Aorta (tissue), 5 donors: ENCODE measurements at regions not wholly inside any gene's neighbourhood (a gene's known extent, or its start where the extent isn't known, plus 50 kb on each side); places are given as distances from the start of the nearest gene placed in this dataset.
"Not testable (repeated sequence)": the region's sequence is repeated elsewhere in the genome, so short reads cannot be mapped to it uniquely, and the experiment has no call there.

ENCODE experiments used
- ATAC-seq: fragments of 200-7000 bp; cut with Tn5 transposase; one replicate; pipeline ENCODE4 v1.9.1; 2022; ENCODE audit warnings: moderate library complexity; ENCODE audit not compliant: low FRiP score
- DNase-seq, 2 donors: peaks; one replicate each; pipeline ENCODE4 v3.0.0-alpha.2; 2020
- H3K27ac ChIP-seq, 2 donors: one replicate each; pipeline ENCODE4 v1.5.1; 2013; ENCODE audit warnings: low read length in 2 of 2, mild to moderate bottlenecking in 2 of 2, moderate library complexity in 2 of 2, control low read depth in 1 of 2, inconsistent platforms in 1 of 2, low read depth in 1 of 2
- H3K27me3 ChIP-seq, 2 donors: one replicate each; pipeline ENCODE4 v1.6.1; 2013; ENCODE audit warnings: control low read depth in 1 of 2, low read length in 1 of 2, mild to moderate bottlenecking in 1 of 2, moderate library complexity in 1 of 2; ENCODE audit not compliant: insufficient read depth in 2 of 2, control insufficient read depth in 1 of 2
- H3K36me3 ChIP-seq, 2 donors: one replicate each; pipeline ENCODE4 v1.6.1; 2013; ENCODE audit warnings: control low read depth in 1 of 2, low read length in 1 of 2, mild to moderate bottlenecking in 1 of 2; ENCODE audit not compliant: insufficient read depth in 2 of 2, control insufficient read depth in 1 of 2
- H3K4me1 ChIP-seq, 2 donors: one replicate each; pipeline ENCODE4 v1.6.1; 2013; ENCODE audit warnings: low read length in 2 of 2, control low read depth in 1 of 2, mild to moderate bottlenecking in 1 of 2, moderate library complexity in 1 of 2; ENCODE audit not compliant: insufficient read depth in 2 of 2, control insufficient read depth in 1 of 2
- H3K4me3 ChIP-seq, 2 donors: one replicate each; pipeline ENCODE4 v1.5.1; 2013; ENCODE audit warnings: low read length in 2 of 2, control low read depth in 1 of 2, mild to moderate bottlenecking in 1 of 2
- H3K9me3 ChIP-seq: one replicate; pipeline ENCODE4 v1.6.1; 2013; ENCODE audit warnings: mild to moderate bottlenecking, low read length; ENCODE audit not compliant: control insufficient read depth
- WGBS, 2 donors: extraction: QIAGEN DNeasy Blood & Tissue Kit; methylation state at CpG; one replicate each; pipeline ENCODE4 v1.1.7; 2013; 5-methylcytosine and 5-hydroxymethylcytosine counted together
- intact Hi-C, 2 donors: fragments of 100-400 bp; cut with DNase I; formaldehyde crosslinking; loops; one replicate each; pipeline versions ENCODE4 v1.14.2 to v1.15.0; 2022
- donor health status: healthy with polysubstance abuse.
- donor health status: Bipolar disorder and iron deficiency.
- donor health status: DM: no; HTN: no; CAD: no.
- donor health status: DM: no; HTN: no; CAD: no.
- donor health status: DM: yes; HTN: yes; CAD: no.

DNA sequence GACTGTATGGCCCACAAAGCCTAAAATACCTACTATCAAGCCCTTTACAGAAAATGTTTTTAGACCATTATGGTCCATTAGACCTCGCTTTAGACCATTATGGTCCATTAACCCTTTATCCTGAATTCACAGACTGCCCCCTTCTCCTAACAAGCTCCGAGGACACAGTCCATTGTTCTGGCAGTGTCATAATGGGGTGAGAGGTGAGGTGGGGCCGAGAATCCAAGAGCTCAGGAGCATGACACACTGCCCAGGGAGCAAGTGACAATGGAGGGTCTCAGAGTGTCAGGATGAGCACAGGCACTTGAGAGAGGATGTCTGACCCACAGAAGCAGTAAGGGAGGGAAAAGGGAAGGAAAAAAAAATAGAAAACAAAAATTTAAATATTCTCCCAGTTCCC lies 212.4 kb upstream of the NT5E start:
- H3K9me3 ChIP-seq = peaks cover 1% of the 10 kb centered on the region
- 82 to 96% methylated on average over 3 of the region's 3 CpGs for WGBS, 2 donors
- no peaks in the 10 kb centered on the region for H3K36me3 ChIP-seq
- intact Hi-C loops = no loop called here
- DNase-seq (no peak), ATAC-seq (no peak)
- no peak overlapping the region for H3K27ac ChIP-seq
- no peaks in the 10 kb centered on the region for H3K27me3 ChIP-seq
- no peak overlapping the region for H3K4me3 ChIP-seq
- H3K4me1 ChIP-seq = peaks cover 0 to 4% of the 10 kb centered on the region in 2 donors

DNA sequence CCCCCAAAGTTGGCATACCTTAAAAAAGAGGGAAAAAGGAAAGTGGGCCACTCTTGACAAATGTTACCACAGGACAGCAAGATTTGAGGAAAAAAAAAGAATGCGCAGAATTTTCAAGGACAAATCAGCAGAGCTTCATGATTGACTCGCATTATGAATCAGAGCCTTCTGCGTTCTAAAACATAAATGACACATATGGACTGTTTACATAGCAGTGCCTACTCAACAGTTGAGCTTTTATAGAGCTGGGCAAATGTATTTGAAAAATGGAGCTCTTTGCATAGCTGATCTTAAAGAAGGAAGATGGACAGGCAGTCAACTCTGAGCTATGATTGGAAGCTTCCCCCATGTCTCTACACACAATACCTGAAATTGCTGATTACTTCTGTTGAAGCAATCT lies 213.2 kb upstream of the NT5E start:
- peaks cover 0 to 4% of the 10 kb centered on the region in 2 donors for H3K4me1 ChIP-seq
- WGBS, 2 donors = 68 to 69% methylated on average over 3 of the region's 3 CpGs
- no peaks in the 10 kb centered on the region for H3K36me3 ChIP-seq
- no peak overlapping the region for H3K4me3 ChIP-seq
- no peak overlapping the region for H3K27ac ChIP-seq
- DNase-seq (no peak), ATAC-seq (no peak)
- intact Hi-C loops = no loop called here
- H3K9me3 ChIP-seq = peaks cover 2% of the 10 kb centered on the region
- no peaks in the 10 kb centered on the region for H3K27me3 ChIP-seq

DNA sequence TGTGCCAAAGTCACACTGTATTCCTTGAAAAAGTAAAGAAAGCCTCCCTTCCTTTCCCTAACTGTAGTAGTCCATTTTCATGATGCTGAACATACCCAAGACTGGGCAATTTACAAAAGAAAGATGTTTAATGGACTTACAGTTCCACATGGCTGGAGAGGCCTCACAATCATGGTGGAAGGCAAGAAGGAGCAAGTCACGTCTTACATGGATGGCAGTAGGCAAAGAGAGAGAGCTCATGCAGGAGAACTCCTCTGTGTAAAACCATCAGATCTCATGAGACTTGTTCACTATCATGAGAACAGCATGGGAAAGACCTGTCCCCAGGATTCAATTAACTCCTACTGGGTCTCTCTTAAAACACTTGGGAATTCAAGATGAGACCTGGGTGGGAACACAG lies 222.5 kb upstream of the NT5E start:
- H3K27ac ChIP-seq, H3K9me3 ChIP-seq, intact Hi-C loops, H3K4me1 ChIP-seq, H3K36me3 ChIP-seq, DNase-seq, H3K4me3 ChIP-seq, ATAC-seq, H3K27me3 ChIP-seq: not testable (repeated sequence)
- WGBS, 2 donors = 83 to 86% methylated on average over 1 of the region's 1 CpG

DNA sequence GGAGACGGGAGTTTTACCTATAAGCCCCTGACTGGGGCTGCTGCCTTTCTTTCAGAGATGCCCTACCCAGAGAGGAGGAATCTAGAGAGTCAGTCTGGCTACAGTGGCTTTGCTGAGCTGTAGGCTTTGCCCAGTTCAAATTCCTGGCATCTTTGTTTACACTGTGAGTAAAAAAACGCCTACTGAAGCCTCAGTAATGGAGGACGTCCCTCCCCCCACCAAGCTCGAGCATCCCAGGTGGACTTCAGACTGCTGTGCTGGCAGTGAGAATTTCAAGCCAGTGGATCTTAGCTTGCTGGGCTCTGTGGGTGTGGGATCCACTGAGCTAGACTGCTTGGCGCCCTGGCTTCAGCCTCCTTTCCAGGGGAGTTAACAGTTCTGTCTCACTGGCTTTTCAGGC lies 237.1 kb upstream of the NT5E start:
- H3K27ac ChIP-seq, DNase-seq, intact Hi-C loops, H3K27me3 ChIP-seq, H3K4me1 ChIP-seq, H3K36me3 ChIP-seq, ATAC-seq, H3K9me3 ChIP-seq, H3K4me3 ChIP-seq: not testable (repeated sequence)
- 39 to 40% methylated on average over 4 to 5 of the region's 5 CpGs for WGBS, 2 donors

DNA sequence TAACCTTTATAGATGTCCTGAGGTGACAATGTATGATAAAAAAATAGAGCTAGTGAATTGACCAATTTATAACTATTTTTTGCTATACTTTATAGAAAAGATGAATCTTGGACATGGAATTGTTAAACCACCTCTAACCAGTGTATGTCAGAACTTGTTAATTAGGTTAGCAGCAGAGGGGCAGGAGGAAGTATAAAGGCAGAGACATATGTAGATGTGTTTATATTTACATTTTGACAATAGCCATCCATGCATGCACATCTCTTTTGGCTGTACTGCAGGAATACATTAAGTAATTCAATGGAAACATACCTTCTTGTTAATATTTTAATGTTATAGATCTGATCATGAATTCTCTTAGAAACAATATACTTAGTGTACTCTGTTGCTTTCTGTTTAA lies 254.6 kb upstream of the NT5E start:
- Histone ChIP-seq H3K36me3 (no peaks in the 10 kb centered on the region), H3K4me3 (no peak overlapping the region), H3K27me3 (no peaks in the 10 kb centered on the region), H3K4me1 (no peaks in the 10 kb centered on the region), H3K9me3 (peaks cover 4% of the 10 kb centered on the region), H3K27ac (no peak overlapping the region)
- intact Hi-C loops = no loop called here
- no peak for ATAC-seq
- DNase-seq = no peak

DNA sequence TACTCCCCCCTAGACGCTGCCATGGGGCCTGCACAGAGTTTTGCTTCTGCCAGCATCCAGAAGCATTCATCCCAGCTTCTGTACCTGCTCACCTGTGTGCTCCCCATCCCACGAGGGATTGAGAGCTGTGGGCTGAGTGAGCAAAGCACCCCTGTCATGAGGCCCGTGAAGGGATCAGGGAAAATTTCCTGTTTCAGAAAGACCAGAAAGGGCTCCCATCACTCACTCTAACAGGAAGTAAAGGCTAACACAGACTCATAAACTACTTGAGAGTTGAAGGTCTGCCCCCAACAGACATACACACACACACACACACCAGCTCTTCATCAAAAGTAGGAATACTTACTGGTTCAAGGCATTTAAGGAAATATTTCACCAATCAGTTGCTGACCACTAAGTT lies 256.5 kb upstream of the NT5E start:
- no peak overlapping the region for H3K27ac ChIP-seq
- H3K9me3 ChIP-seq = peaks cover 4% of the 10 kb centered on the region
- H3K4me1 ChIP-seq = no peaks in the 10 kb centered on the region
- H3K27me3 ChIP-seq = no peaks in the 10 kb centered on the region
- DNase-seq = no peak
- intact Hi-C loops = no loop called here
- no peak for ATAC-seq
- WGBS, 2 donors = 66 to 69% methylated on average over 3 of the region's 3 CpGs
- no peak overlapping the region for H3K4me3 ChIP-seq
- no peaks in the 10 kb centered on the region for H3K36me3 ChIP-seq

DNA sequence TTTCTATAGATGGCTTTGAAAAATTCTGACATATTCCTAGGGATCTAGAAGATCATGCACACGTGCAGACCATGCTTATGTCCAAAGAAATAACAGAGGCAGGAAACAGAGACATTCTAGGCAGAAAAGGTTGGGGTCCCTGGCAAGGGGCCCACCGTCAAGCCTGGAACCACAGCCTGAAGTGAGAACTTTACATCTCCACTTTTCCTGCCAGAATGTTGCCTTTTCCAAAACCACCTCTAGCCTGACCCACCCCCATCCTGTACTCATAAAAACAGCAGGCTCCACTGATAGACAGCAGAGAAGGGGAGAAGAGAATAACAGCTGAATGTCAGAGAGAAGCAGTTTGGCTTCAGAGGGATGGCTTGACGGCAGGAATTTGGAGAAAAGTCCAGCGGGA lies 257.3 kb upstream of the NT5E start:
- no peaks in the 10 kb centered on the region for H3K36me3 ChIP-seq
- ATAC-seq (no peak), DNase-seq (no peak)
- intact Hi-C loops = no loop called here
- peaks cover 4% of the 10 kb centered on the region for H3K9me3 ChIP-seq
- no peaks in the 10 kb centered on the region for H3K4me1 ChIP-seq
- H3K27me3 ChIP-seq = no peaks in the 10 kb centered on the region
- H3K4me3 ChIP-seq = no peak overlapping the region
- no peak overlapping the region for H3K27ac ChIP-seq
- WGBS, 2 donors = 77 to 88% methylated on average over 4 of the region's 4 CpGs

DNA sequence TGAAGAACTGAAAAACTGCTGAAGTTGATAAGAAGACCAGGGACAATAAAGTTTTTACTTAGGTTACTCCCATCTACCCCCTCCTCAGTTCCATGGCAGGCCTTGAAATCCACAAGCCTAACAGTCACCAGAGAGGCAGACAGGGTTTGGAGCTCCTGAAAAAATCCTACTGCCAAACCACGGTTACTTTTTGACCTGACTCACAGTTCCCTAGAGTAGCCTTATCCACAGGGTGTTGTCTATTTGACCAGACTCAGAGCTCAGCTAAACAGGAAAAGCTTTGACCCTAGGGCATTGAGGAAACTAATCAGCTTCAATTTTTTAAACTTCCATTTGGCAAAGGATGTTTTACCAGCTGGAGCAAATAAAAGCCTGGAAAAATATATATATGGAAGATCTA lies 257.7 kb upstream of the NT5E start:
- DNase-seq (no peak), ATAC-seq (no peak)
- 27 to 42% methylated on average over 1 of the region's 1 CpG for WGBS, 2 donors
- H3K27ac ChIP-seq = no peak overlapping the region
- intact Hi-C loops = no loop called here
- H3K9me3 ChIP-seq = peaks cover 4% of the 10 kb centered on the region
- H3K27me3 ChIP-seq = no peaks in the 10 kb centered on the region
- no peaks in the 10 kb centered on the region for H3K36me3 ChIP-seq
- H3K4me3 ChIP-seq = no peak overlapping the region
- no peaks in the 10 kb centered on the region for H3K4me1 ChIP-seq

DNA sequence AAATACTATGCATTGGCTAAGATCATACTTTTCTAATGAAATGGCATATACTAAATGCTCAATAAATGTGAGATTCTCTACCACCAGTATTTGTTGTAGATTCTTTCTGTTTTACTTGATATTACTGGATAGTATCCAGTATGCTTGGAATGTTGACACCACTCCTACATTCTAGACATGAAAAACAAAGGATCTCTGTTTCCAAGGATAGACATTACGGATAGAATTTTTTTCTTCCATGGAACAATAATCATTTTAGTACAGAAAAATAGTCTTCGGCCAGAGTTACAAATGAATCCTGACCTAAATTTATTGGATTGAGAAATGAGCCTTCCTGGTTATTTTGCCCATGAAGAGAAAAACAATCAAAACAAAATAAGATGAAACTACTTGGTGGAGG lies 258.2 kb upstream of the NT5E start:
- DNase-seq = no peak
- intact Hi-C loops = no loop called here
- WGBS, 2 donors = 9 to 27% methylated on average over 2 of the region's 2 CpGs
- Histone ChIP-seq H3K4me3 (no peak overlapping the region), H3K9me3 (peaks cover 4% of the 10 kb centered on the region), H3K27ac (no peak overlapping the region), H3K36me3 (no peaks in the 10 kb centered on the region), H3K4me1 (no peaks in the 10 kb centered on the region), H3K27me3 (no peaks in the 10 kb centered on the region)
- no peak for ATAC-seq
